ENCODE measurements at regions not wholly inside any gene's neighbourhood (a gene's known extent, or its start where the extent isn't known, plus 50 kb on each side); places are given as distances from the start of the nearest gene placed in this dataset.
A peak's percentile ranks its signal among the peaks of the same experiment; 100 is the strongest.
"Not testable (repeated sequence)": the region's sequence is repeated elsewhere in the genome, so short reads cannot be mapped to it uniquely, and the experiment has no call there.

GRCh38 chr6:146985111-146985510 lies 219.1 kb upstream of the STXBP5 start:
- DNase-seq (ENCODE audit: low read depth in 2 of 2) = no peak

GRCh38 chr6:146985966-146986365 lies 218.3 kb upstream of the STXBP5 start:
- DNase-seq (ENCODE audit: low read depth in 2 of 2) = no peak

GRCh38 chr6:146987938-146988337 lies 216.3 kb upstream of the STXBP5 start:
- DNase-seq (ENCODE audit: low read depth in 2 of 2) = not testable (repeated sequence)

- DNase-seq (ENCODE audit: low read depth in 2 of 2) = no peak
These were observed 214.4 kb upstream of the STXBP5 start for GRCh38 chr6:146989860-146990259.

GRCh38 chr6:146990284-146990683 lies 213.9 kb upstream of the STXBP5 start:
- DNase-seq (ENCODE audit: low read depth in 2 of 2) = peak; percentile 40 to 47

- DNase-seq (ENCODE audit: low read depth in 2 of 2) = peak in 1 of 2 experiments; percentile 33
These were observed 213.1 kb upstream of the STXBP5 start for GRCh38 chr6:146990821-146991798.

- DNase-seq (ENCODE audit: low read depth in 2 of 2) = no peak
These were observed 207.2 kb upstream of the STXBP5 start for GRCh38 chr6:146997062-146997461.

- DNase-seq (ENCODE audit: low read depth in 2 of 2) = no peak
These were observed 204.5 kb upstream of the STXBP5 start for GRCh38 chr6:146999766-147000165.

GRCh38 chr6:147000545-147001488 lies 203.4 kb upstream of the STXBP5 start:
- DNase-seq (ENCODE audit: low read depth in 2 of 2) = peak; percentile 83 to 88

GRCh38 chr6:147001621-147002020 lies 202.6 kb upstream of the STXBP5 start:
- no peak for DNase-seq (ENCODE audit: low read depth in 2 of 2)

GRCh38 chr6:147003186-147003585 lies 201.0 kb upstream of the STXBP5 start:
- DNase-seq (ENCODE audit: low read depth in 2 of 2) = no peak

- no peak for DNase-seq (ENCODE audit: low read depth in 2 of 2)
These were observed 198.7 kb upstream of the STXBP5 start for GRCh38 chr6:147005499-147005898.

- DNase-seq (ENCODE audit: low read depth in 2 of 2) = no peak
These were observed 196.8 kb upstream of the STXBP5 start for GRCh38 chr6:147007441-147007840.

- no peak for DNase-seq (ENCODE audit: low read depth in 2 of 2)
These were observed 194.9 kb upstream of the STXBP5 start for GRCh38 chr6:147009358-147009757.

GRCh38 chr6:147015674-147016073 lies 188.5 kb upstream of the STXBP5 start:
- DNase-seq (ENCODE audit: low read depth in 2 of 2) = no peak

GRCh38 chr6:147016440-147016839 lies 187.8 kb upstream of the STXBP5 start:
- no peak for DNase-seq (ENCODE audit: low read depth in 2 of 2)

GRCh38 chr6:147017153-147017552 lies 187.1 kb upstream of the STXBP5 start:
- DNase-seq (ENCODE audit: low read depth in 2 of 2) = no peak

GRCh38 chr6:147019001-147019400 lies 185.2 kb upstream of the STXBP5 start:
- no peak for DNase-seq (ENCODE audit: low read depth in 2 of 2)

- DNase-seq (ENCODE audit: low read depth in 2 of 2) = no peak
These were observed 182.2 kb upstream of the STXBP5 start for GRCh38 chr6:147022041-147022440.

GRCh38 chr6:147023148-147023547 lies 181.1 kb upstream of the STXBP5 start:
- no peak for DNase-seq (ENCODE audit: low read depth in 2 of 2)

- DNase-seq (ENCODE audit: low read depth in 2 of 2) = no peak
These were observed 180.6 kb upstream of the STXBP5 start for GRCh38 chr6:147023581-147023980.

GRCh38 chr6:147029923-147030322 lies 174.3 kb upstream of the STXBP5 start:
- no peak for DNase-seq (ENCODE audit: low read depth in 2 of 2)
